ENCODE measurements at regions not wholly inside any gene's neighbourhood (a gene's known extent, or its start where the extent isn't known, plus 50 kb on each side); places are given as distances from the start of the nearest gene placed in this dataset.

GRCh38 chr10:25797888-25798429 lies 136.1 kb upstream of the MYO3A start:
- CTCF ChIA-PET = no interaction called here
- DNase-seq (ENCODE audit: low spot score) = no peak
- no peak overlapping the region for H3K27ac ChIP-seq
- POLR2A ChIA-PET (ENCODE audit: low non-redundant PET) = no interaction called here
- TF ChIP-seq, protein P1, sequence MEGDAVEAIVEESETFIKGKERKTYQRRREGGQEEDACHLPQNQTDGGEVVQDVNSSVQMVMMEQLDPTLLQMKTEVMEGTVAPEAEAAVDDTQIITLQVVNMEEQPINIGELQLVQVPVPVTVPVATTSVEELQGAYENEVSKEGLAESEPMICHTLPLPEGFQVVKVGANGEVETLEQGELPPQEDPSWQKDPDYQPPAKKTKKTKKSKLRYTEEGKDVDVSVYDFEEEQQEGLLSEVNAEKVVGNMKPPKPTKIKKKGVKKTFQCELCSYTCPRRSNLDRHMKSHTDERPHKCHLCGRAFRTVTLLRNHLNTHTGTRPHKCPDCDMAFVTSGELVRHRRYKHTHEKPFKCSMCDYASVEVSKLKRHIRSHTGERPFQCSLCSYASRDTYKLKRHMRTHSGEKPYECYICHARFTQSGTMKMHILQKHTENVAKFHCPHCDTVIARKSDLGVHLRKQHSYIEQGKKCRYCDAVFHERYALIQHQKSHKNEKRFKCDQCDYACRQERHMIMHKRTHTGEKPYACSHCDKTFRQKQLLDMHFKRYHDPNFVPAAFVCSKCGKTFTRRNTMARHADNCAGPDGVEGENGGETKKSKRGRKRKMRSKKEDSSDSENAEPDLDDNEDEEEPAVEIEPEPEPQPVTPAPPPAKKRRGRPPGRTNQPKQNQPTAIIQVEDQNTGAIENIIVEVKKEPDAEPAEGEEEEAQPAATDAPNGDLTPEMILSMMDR (conservative IDR thresholded peaks at IDR 0.05; ENCODE audit: low read depth) = no peak

DNA sequence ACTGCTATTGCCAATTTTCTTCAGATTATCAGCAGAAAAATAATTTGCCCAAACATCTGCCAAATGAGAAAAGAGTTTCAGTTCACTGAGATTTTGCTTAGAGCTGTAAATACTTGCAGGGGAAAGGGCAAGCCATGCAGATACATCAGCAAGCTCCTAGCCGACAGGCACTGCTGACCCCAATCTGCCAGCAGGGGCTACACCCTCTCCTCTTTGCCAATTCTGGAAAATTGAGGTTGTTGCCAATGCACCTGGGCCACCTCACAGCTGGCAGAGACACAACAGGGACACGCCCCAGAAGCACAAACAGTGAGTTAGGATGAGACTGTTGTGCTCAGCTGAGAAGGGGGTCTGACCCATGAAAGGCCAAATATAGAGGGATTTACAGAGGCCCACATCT lies 129.5 kb upstream of the MYO3A start:
- TF ChIP-seq, protein P1 (conservative IDR thresholded peaks at IDR 0.05; ENCODE audit: low read depth) = no peak
- ChIA-PET POLR2A (ENCODE audit: low non-redundant PET) (no interaction called here), CTCF (interaction anchor here (0.5 kb wide), 1 partner anchor 75 kb away, joined by 3 read pairs; no protein-coding TSS in a partner anchor)
- DNase-seq (ENCODE audit: low spot score) = no peak
- H3K27ac ChIP-seq = no peak overlapping the region

DNA sequence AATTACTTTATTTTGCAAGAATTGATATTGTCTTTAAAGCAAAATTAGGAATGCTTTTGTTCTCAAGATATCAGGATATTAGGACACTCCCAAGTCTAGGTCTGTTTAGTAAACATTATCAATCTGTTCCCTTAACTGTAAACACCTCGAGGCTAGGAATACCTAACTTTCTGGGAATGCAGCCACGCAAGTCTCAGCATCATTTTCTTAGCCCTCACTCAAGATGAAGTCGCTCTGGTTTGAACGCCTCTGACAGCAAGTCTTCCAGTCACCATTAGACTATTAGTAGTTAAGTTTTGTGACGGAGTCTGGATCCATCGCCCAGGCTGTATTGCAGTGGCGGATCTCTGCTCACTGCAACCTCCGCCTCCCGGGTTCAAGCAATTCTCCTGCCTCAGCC lies 128.0 kb upstream of the MYO3A start:
- DNase-seq (ENCODE audit: low spot score) = no peak
- CTCF ChIA-PET = no interaction called here

DNA sequence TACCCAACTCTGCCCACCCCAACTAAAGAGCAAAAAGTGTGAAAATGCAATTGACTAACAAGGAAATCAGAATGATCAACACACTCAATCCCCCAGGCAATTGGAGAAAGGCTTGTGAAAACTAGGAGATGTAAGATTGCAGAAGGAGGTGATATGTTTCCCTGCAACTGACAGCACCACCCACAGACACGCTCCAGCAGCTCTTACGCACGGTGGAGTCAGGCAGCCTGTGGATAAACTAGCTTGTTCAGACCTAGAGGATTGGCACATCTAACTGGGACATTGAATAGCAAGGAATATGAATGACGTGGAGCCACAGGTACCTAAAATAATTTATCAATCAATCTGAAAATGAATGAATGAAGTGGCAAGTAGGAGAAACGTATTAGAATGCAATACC lies 125.7 kb upstream of the MYO3A start:
- no peak for DNase-seq (ENCODE audit: low spot score)
- no peak overlapping the region for H3K27ac ChIP-seq
- CTCF ChIA-PET = no interaction called here
- TF ChIP-seq, protein P1 (conservative IDR thresholded peaks at IDR 0.05; ENCODE audit: low read depth) = no peak
- POLR2A ChIA-PET (ENCODE audit: low non-redundant PET) = no interaction called here

More for the DNA sequence above, 128.0 kb upstream of the MYO3A start:
- TF ChIP-seq, protein P1 (conservative IDR thresholded peaks at IDR 0.05; ENCODE audit: low read depth) = no peak
- POLR2A ChIA-PET (ENCODE audit: low non-redundant PET) = no interaction called here
- no peak overlapping the region for H3K27ac ChIP-seq

GRCh38 chr10:25811052-25811685 lies 122.9 kb upstream of the MYO3A start:
- no peak for DNase-seq (ENCODE audit: low spot score)
- H3K27ac ChIP-seq = no peak overlapping the region
- POLR2A ChIA-PET (ENCODE audit: low non-redundant PET) = no interaction called here
- TF ChIP-seq, protein P1 (conservative IDR thresholded peaks at IDR 0.05; ENCODE audit: low read depth) = no peak
- CTCF ChIA-PET = no interaction called here

- DNase-seq (ENCODE audit: low spot score) = no peak
- ChIA-PET POLR2A (ENCODE audit: low non-redundant PET) (no interaction called here), CTCF (no interaction called here)
- TF ChIP-seq, protein P1 (conservative IDR thresholded peaks at IDR 0.05; ENCODE audit: low read depth) = no peak
- no peak overlapping the region for H3K27ac ChIP-seq
Measured at GRCh38 chr10:25813511-25813910, 120.5 kb upstream of the MYO3A start.
